ENCODE measurements at regions not wholly inside any gene's neighbourhood (a gene's known extent, or its start where the extent isn't known, plus 50 kb on each side); places are given as distances from the start of the nearest gene placed in this dataset.

- TF ChIP-seq TCF12 (IDR thresholded peaks at IDR 0.05; ENCODE audit: low read depth) = no peak
- TF ChIP-seq FOXM1 (IDR thresholded peaks at IDR 0.05; ENCODE audit: borderline replicate concordance, low read depth) = no peak
- no peak for TF ChIP-seq ZBTB7A (IDR thresholded peaks at IDR 0.05; ENCODE audit: low read depth)
- TF ChIP-seq NFIC (IDR thresholded peaks at IDR 0.05) = no peak
- no peak for TF ChIP-seq EGR1 (IDR thresholded peaks at IDR 0.05)
- no peak for TF ChIP-seq CEBPB (IDR thresholded peaks at IDR 0.05)
- TF ChIP-seq, protein P1, sequence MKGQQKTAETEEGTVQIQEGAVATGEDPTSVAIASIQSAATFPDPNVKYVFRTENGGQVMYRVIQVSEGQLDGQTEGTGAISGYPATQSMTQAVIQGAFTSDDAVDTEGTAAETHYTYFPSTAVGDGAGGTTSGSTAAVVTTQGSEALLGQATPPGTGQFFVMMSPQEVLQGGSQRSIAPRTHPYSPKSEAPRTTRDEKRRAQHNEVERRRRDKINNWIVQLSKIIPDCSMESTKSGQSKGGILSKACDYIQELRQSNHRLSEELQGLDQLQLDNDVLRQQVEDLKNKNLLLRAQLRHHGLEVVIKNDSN (IDR thresholded peaks at IDR 0.05) = no peak
- no peak for TF ChIP-seq CREB1 (IDR thresholded peaks at IDR 0.05; ENCODE audit: low read depth)
- no peak for TF ChIP-seq EP300 (IDR thresholded peaks at IDR 0.05; ENCODE audit: borderline replicate concordance)
- TF ChIP-seq, protein P2, sequence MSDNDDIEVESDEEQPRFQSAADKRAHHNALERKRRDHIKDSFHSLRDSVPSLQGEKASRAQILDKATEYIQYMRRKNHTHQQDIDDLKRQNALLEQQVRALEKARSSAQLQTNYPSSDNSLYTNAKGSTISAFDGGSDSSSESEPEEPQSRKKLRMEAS (IDR thresholded peaks at IDR 0.05) = no peak
These were observed 958.2 kb downstream of the PCDH7 start for GRCh38 chr4:31678356-31678755.

DNA sequence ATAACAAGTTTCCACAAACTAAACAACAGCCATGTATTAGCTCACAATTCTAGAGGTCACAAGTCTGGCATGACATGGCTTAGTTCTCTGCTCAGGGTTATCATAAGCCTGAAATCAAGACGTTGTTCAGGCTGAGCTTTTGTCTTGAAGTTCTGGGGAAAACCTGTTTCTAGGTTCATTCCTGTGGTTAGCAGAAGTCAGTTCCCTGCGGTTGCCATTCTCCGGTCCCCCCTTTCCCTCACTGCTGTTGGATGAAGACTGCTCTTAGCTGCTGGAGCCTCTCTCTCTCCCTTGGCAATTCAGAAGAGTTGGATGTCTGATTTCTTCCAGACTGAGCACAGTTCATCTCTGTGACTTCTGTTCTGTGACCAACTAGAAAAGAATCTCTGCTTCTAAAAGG lies 962.6 kb downstream of the PCDH7 start:
- no peak for TF ChIP-seq FOXM1 (IDR thresholded peaks at IDR 0.05; ENCODE audit: borderline replicate concordance, low read depth)
- no peak for TF ChIP-seq CREB1 (IDR thresholded peaks at IDR 0.05; ENCODE audit: low read depth)
- TF ChIP-seq EP300 (IDR thresholded peaks at IDR 0.05; ENCODE audit: borderline replicate concordance) = no peak
- no peak for TF ChIP-seq TAF1 (IDR thresholded peaks at IDR 0.05; ENCODE audit: low read depth)
- no peak for TF ChIP-seq CEBPB (IDR thresholded peaks at IDR 0.05)
- TF ChIP-seq TCF12 (IDR thresholded peaks at IDR 0.05; ENCODE audit: low read depth) = no peak
- TF ChIP-seq ZBTB7A (IDR thresholded peaks at IDR 0.05; ENCODE audit: low read depth) = no peak

DNA sequence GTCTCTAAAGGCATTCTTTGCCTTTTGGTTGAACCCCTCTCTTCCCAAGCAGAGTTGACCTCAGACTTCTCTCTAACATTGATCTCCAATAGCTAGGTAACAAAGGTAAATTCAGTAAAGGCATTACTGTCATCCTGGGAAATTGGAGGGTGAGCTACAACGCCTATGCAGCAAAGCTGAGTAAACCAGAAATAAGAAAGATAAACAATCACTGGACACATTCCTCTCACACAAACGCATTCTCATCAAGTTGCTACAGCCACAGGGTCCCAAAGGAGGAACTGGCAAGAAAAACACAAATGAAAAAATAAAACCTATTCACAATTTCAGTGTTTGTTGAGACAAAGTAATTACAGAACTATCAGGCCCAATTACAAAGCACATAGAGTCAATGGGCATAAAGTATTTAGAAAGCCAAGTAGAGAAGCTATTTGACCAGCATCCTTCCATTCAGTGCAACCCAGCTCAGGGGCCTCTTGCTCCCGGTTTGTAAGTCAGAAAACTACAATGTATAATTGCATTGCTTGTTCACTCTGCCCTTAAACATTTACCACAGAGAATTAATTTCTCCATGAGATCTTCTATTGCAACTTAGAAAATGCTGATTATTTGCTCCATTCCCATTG lies 967.7 kb downstream of the PCDH7 start:
- TF ChIP-seq TCF12 (IDR thresholded peaks at IDR 0.05; ENCODE audit: low read depth) (no peak), TAF1 (IDR thresholded peaks at IDR 0.05; ENCODE audit: low read depth) (no peak), CREB1 (IDR thresholded peaks at IDR 0.05; ENCODE audit: low read depth) (no peak), REST (IDR thresholded peaks at IDR 0.05; ENCODE audit: low read depth) (no peak), EP300 (IDR thresholded peaks at IDR 0.05; ENCODE audit: borderline replicate concordance) (no peak), TEAD4 (IDR thresholded peaks at IDR 0.05) (no peak), ZBTB7A (IDR thresholded peaks at IDR 0.05; ENCODE audit: low read depth) (no peak), CEBPB (IDR thresholded peaks at IDR 0.05) (no peak), RAD21 (IDR thresholded peaks at IDR 0.05; ENCODE audit: low read depth) (no peak), FOXM1 (IDR thresholded peaks at IDR 0.05; ENCODE audit: borderline replicate concordance, low read depth) (no peak), NFIC (IDR thresholded peaks at IDR 0.05) (no peak), EGR1 (IDR thresholded peaks at IDR 0.05) (no peak)
- TF ChIP-seq, protein P2 (IDR thresholded peaks at IDR 0.05) = no peak
- TF ChIP-seq, protein P1 (IDR thresholded peaks at IDR 0.05) = no peak

DNA sequence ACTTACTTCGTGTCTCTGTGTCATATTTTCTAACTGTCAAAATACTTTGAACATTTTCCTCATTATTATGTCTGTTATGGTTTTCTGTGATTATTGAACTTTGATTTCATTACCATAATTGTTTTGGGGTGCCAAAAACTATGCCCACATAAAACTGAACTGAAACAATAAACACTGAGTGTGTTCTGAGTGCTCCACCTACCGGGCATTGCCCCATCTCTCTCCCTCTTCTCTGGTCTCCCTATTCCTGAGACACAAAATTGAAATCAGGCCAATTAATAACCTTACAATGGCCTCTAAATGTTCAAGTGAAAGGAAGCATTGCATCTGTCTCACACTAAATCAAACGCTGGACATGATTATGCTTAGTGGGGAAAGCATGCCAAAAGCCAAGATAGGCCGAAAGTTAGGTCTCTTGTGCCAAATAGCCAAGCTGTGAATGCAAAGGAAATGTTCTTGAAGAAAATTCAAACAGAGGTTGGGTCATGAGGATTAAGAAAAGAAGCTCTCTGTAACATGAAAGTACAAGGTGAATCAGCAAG lies 972.3 kb downstream of the PCDH7 start:
- TF ChIP-seq RAD21 (IDR thresholded peaks at IDR 0.05; ENCODE audit: low read depth) = no peak

DNA sequence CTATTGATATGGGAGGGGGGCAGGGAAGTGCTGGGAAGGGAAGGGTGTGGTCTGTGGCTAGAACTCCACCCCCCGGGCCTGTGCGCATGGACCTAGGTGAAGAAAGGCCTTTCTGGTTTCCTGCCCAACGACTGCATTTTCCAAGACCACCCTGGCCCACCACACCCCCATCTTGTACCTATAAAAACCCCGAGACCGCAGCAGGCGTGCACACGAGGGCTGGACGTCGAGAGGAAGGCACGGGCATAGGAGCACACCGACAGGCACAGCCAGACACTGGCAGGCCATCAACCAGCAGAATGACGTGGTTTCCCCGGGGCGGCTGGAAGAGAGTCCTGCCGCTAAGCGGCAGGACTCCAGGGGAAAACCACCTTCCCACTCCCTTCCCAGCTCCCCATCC lies 981.1 kb downstream of the PCDH7 start:
- no peak for TF ChIP-seq TAF1 (IDR thresholded peaks at IDR 0.05; ENCODE audit: low read depth)
- no peak for TF ChIP-seq REST (IDR thresholded peaks at IDR 0.05; ENCODE audit: low read depth)
- TF ChIP-seq ZBTB7A (IDR thresholded peaks at IDR 0.05; ENCODE audit: low read depth) = no peak
- TF ChIP-seq FOXM1 (IDR thresholded peaks at IDR 0.05; ENCODE audit: borderline replicate concordance, low read depth) = no peak
- TF ChIP-seq EGR1 (IDR thresholded peaks at IDR 0.05) = no peak
- no peak for TF ChIP-seq EP300 (IDR thresholded peaks at IDR 0.05; ENCODE audit: borderline replicate concordance)
- TF ChIP-seq TCF12 (IDR thresholded peaks at IDR 0.05; ENCODE audit: low read depth) = no peak
- TF ChIP-seq RAD21 (IDR thresholded peaks at IDR 0.05; ENCODE audit: low read depth) = no peak
- TF ChIP-seq CREB1 (IDR thresholded peaks at IDR 0.05; ENCODE audit: low read depth) = no peak

DNA sequence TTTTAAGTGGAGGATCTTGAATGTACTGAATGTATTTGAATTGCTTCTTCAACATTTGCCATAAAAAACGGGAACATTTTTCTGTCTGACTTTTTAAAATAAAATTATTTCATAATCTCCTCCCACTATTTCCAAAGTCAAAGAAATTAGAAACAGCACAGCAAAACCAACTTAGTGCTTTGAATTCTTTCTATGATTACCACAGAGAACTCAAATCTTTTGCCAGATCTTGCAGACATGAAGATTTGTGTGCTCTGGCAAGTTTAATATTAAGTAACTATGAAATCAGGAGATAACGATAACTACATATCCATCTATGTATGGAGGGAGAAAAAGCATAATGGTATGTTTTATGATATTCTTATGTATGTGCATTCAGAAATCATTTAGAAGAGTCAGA lies 982.2 kb downstream of the PCDH7 start:
- no peak for TF ChIP-seq TEAD4 (IDR thresholded peaks at IDR 0.05)
- TF ChIP-seq CREB1 (IDR thresholded peaks at IDR 0.05; ENCODE audit: low read depth) = no peak
- TF ChIP-seq YY1 (IDR thresholded peaks at IDR 0.05; ENCODE audit: low read depth) = no peak
- TF ChIP-seq TCF12 (IDR thresholded peaks at IDR 0.05; ENCODE audit: low read depth) = no peak
- no peak for TF ChIP-seq CEBPB (IDR thresholded peaks at IDR 0.05)
- TF ChIP-seq, protein P2 (IDR thresholded peaks at IDR 0.05) = no peak
- TF ChIP-seq, protein P1 (IDR thresholded peaks at IDR 0.05) = no peak
- no peak for TF ChIP-seq NFIC (IDR thresholded peaks at IDR 0.05)
- TF ChIP-seq ZBTB7A (IDR thresholded peaks at IDR 0.05; ENCODE audit: low read depth) = no peak
- no peak for TF ChIP-seq TAF1 (IDR thresholded peaks at IDR 0.05; ENCODE audit: low read depth)
- no peak for TF ChIP-seq EGR1 (IDR thresholded peaks at IDR 0.05)
- TF ChIP-seq REST (IDR thresholded peaks at IDR 0.05; ENCODE audit: low read depth) = no peak
- no peak for TF ChIP-seq EP300 (IDR thresholded peaks at IDR 0.05; ENCODE audit: borderline replicate concordance)
- TF ChIP-seq FOXM1 (IDR thresholded peaks at IDR 0.05; ENCODE audit: borderline replicate concordance, low read depth) = no peak
- TF ChIP-seq RAD21 (IDR thresholded peaks at IDR 0.05; ENCODE audit: low read depth) = no peak
